Type B pancreatic cell (in vitro differentiated cells): ENCODE measurements at regions not wholly inside any gene's neighbourhood (a gene's known extent, or its start where the extent isn't known, plus 50 kb on each side); places are given as distances from the start of the nearest gene placed in this dataset.
A peak's percentile ranks its signal among the peaks of the same experiment; 100 is the strongest.

Source experiments
- DNase-seq: peaks from one replicate; pipeline ENCODE4 v3.0.0; 2021; ENCODE audit warnings: mixed read lengths; ENCODE audit not compliant: unreplicated experiment; ENCODE audit errors: extremely low spot score
- H3K27ac Mint-ChIP-seq: 2 replicates; pipeline ENCODE4 v1.8.0; 2021; ENCODE audit warnings: mild to moderate bottlenecking, mixed read lengths
- H3K27me3 Mint-ChIP-seq: 2 replicates; pipeline ENCODE4 v1.8.0; 2021; ENCODE audit warnings: mixed read lengths
- H3K36me3 Mint-ChIP-seq: 2 replicates; pipeline ENCODE4 v1.8.0; 2021; ENCODE audit warnings: mixed read lengths
- H3K4me1 Mint-ChIP-seq: one replicate; pipeline ENCODE4 v1.8.0; 2021; ENCODE audit warnings: mixed read lengths; ENCODE audit not compliant: unreplicated experiment
- H3K4me3 Mint-ChIP-seq: 2 replicates; pipeline ENCODE4 v1.8.0; 2021; ENCODE audit warnings: mild to moderate bottlenecking, mixed read lengths
- H3K9me3 Mint-ChIP-seq: 2 replicates; pipeline ENCODE4 v1.8.0; 2021; ENCODE audit warnings: mixed read lengths
- CTCF ChIP-seq: fragments of 200-600 bp; sonication (generic); conservative IDR thresholded peaks from 2 replicates; pipeline ENCODE4 v1.5.0; 2021; ENCODE audit warnings: antibody characterized with exemption, mild to moderate bottlenecking

GRCh38 chr22:23414727-23415489 lies 165.2 kb downstream of the IGLL1 start:
- H3K27me3 Mint-ChIP-seq, result no peaks in the 10 kb centered on the region
- H3K9me3 Mint-ChIP-seq, result no peaks in the 10 kb centered on the region
- no peak overlapping the region for H3K27ac Mint-ChIP-seq
- no peaks in the 10 kb centered on the region for H3K36me3 Mint-ChIP-seq
- DNase-seq, result peak; percentile 62
- peaks cover 39% of the 10 kb centered on the region for H3K4me1 Mint-ChIP-seq
- no peak overlapping the region for H3K4me3 Mint-ChIP-seq
- no peak for TF ChIP-seq CTCF

GRCh38 chr22:23411739-23412138 lies 168.4 kb downstream of the IGLL1 start:
- Mint-ChIP-seq H3K27ac (no peak overlapping the region), H3K36me3 (no peaks in the 10 kb centered on the region)

GRCh38 chr22:23410411-23410810 lies 169.7 kb downstream of the IGLL1 start:
- DNase-seq, result no peak
- Mint-ChIP-seq H3K36me3 (no peaks in the 10 kb centered on the region), H3K9me3 (no peaks in the 10 kb centered on the region), H3K27ac (no peak overlapping the region), H3K4me1 (peaks cover 45% of the 10 kb centered on the region), H3K27me3 (no peaks in the 10 kb centered on the region), H3K4me3 (no peak overlapping the region)
- TF ChIP-seq CTCF, result no peak

More at GRCh38 chr22:23411739-23412138, 168.4 kb downstream of the IGLL1 start:
- Mint-ChIP-seq H3K4me1 (peaks cover 45% of the 10 kb centered on the region), H3K4me3 (no peak overlapping the region), H3K9me3 (no peaks in the 10 kb centered on the region), H3K27me3 (no peaks in the 10 kb centered on the region)
- no peak for TF ChIP-seq CTCF
- DNase-seq, result no peak

- Mint-ChIP-seq H3K27me3 (no peaks in the 10 kb centered on the region), H3K27ac (no peak overlapping the region), H3K4me1 (peaks cover 44% of the 10 kb centered on the region), H3K36me3 (no peaks in the 10 kb centered on the region), H3K9me3 (no peaks in the 10 kb centered on the region), H3K4me3 (no peak overlapping the region)
- no peak for DNase-seq
- no peak for TF ChIP-seq CTCF
These were observed 170.1 kb downstream of the IGLL1 start for GRCh38 chr22:23409976-23410375.

GRCh38 chr22:23408321-23408720 lies 171.8 kb downstream of the IGLL1 start:
- no peak for TF ChIP-seq CTCF
- no peak overlapping the region for H3K27ac Mint-ChIP-seq
- H3K4me3 Mint-ChIP-seq, result no peak overlapping the region
- DNase-seq, result no peak
- no peaks in the 10 kb centered on the region for H3K36me3 Mint-ChIP-seq
- no peaks in the 10 kb centered on the region for H3K9me3 Mint-ChIP-seq
- H3K4me1 Mint-ChIP-seq, result peaks cover 38% of the 10 kb centered on the region
- H3K27me3 Mint-ChIP-seq, result no peaks in the 10 kb centered on the region
